B cell (primary cell): ENCODE measurements at regions not wholly inside any gene's neighbourhood (a gene's known extent, or its start where the extent isn't known, plus 50 kb on each side); places are given as distances from the start of the nearest gene placed in this dataset.

ENCODE experiments used
- EZH2 ChIP-seq: IDR thresholded peaks from 2 replicates; pipeline ENCODE4 v1.6.1; 2012; ENCODE audit warnings: borderline replicate concordance, low read depth, mild to moderate bottlenecking, moderate library complexity, low read length; ENCODE audit not compliant: insufficient read depth, poor library complexity, severe bottlenecking
- TF ChIP-seq, protein P1 (sequence below): fragments of 200-600 bp; IDR thresholded peaks from one replicate; pipeline ENCODE4 v1.8.0; 2022; ENCODE audit warnings: antibody characterized with exemption, mild to moderate bottlenecking

GRCh38 chr6:115847671-115848070, 213.0 kb downstream of the FRK start:
- TF ChIP-seq, protein P1, sequence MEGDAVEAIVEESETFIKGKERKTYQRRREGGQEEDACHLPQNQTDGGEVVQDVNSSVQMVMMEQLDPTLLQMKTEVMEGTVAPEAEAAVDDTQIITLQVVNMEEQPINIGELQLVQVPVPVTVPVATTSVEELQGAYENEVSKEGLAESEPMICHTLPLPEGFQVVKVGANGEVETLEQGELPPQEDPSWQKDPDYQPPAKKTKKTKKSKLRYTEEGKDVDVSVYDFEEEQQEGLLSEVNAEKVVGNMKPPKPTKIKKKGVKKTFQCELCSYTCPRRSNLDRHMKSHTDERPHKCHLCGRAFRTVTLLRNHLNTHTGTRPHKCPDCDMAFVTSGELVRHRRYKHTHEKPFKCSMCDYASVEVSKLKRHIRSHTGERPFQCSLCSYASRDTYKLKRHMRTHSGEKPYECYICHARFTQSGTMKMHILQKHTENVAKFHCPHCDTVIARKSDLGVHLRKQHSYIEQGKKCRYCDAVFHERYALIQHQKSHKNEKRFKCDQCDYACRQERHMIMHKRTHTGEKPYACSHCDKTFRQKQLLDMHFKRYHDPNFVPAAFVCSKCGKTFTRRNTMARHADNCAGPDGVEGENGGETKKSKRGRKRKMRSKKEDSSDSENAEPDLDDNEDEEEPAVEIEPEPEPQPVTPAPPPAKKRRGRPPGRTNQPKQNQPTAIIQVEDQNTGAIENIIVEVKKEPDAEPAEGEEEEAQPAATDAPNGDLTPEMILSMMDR: no peak
- TF ChIP-seq EZH2: no peak
